H1 (cell line): ENCODE measurements at regions not wholly inside any gene's neighbourhood (a gene's known extent, or its start where the extent isn't known, plus 50 kb on each side); places are given as distances from the start of the nearest gene placed in this dataset.

ENCODE experiments used
- CTCF ChIA-PET: fragments of 300-600 bp; sonication (Branson Sonifier 250); formaldehyde crosslinking; loops from one replicate; lab custom pipeline; 2021; ENCODE audit not compliant: partially characterized antibody; lab: Charles Lee
- POLR2A ChIA-PET: fragments of 300-600 bp; sonication (Branson Sonifier 250); formaldehyde crosslinking; loops from one replicate; lab custom pipeline; 2021; ENCODE audit warnings: inconsistent platforms; ENCODE audit not compliant: partially characterized antibody; lab: Charles Lee
- DNase-seq, 2 experiments: peaks; one replicate each; pipeline versions ENCODE4 v3.0.0 to v3.0.0-alpha.2; 2010 to 2022; ENCODE audit warnings: low spot score in 2 of 2, low read depth in 1 of 2, mixed read lengths in 1 of 2
- FAIRE-seq: peaks from 2 replicates; lab custom pipeline; 2011; peaks lifted over from hg19 to GRCh38; lab: Jason Lieb, UNC
- H2AFZ ChIP-seq: 2 replicates; pipeline ENCODE4 v1.8.1; 2012; ENCODE audit warnings: low read length, inconsistent platforms
- H2AK5ac ChIP-seq: 2 replicates; pipeline ENCODE4 v1.6.1; 2013; ENCODE audit warnings: low read depth, low read length
- H2BK120ac ChIP-seq: replicated peaks from 2 replicates; pipeline ENCODE3; 2013; ENCODE audit warnings: low read depth, low read length, inconsistent platforms
- H2BK12ac ChIP-seq: 2 replicates; pipeline ENCODE4 v1.6.1; 2013; ENCODE audit warnings: low read depth, low read length
- H2BK15ac ChIP-seq: 2 replicates; pipeline ENCODE4 v1.6.1; 2013; ENCODE audit warnings: low read length
- H2BK20ac ChIP-seq: 2 replicates; pipeline ENCODE4 v1.6.1; 2013; ENCODE audit warnings: low read length
- H2BK5ac ChIP-seq: 2 replicates; pipeline ENCODE4 v1.6.1; 2013; ENCODE audit warnings: low read depth, low read length
- H3K14ac ChIP-seq: 2 replicates; pipeline ENCODE4 v1.6.1; 2013; ENCODE audit warnings: inconsistent platforms; ENCODE audit not compliant: insufficient read length
- H3K18ac ChIP-seq: 2 replicates; pipeline ENCODE4 v1.6.1; 2013; ENCODE audit warnings: low read length; ENCODE audit errors: extremely low read depth
- H3K23ac ChIP-seq: 2 replicates; pipeline ENCODE4 v1.6.1; 2013; ENCODE audit warnings: inconsistent platforms; ENCODE audit not compliant: insufficient read length
- H3K23me2 ChIP-seq: 2 replicates; pipeline ENCODE4 v1.6.1; 2013; ENCODE audit warnings: low read depth, low read length
- H3K27ac ChIP-seq: 2 replicates; pipeline ENCODE4 v1.6.1; 2011; ENCODE audit warnings: low read depth, low read length, inconsistent platforms
- H3K27me3 ChIP-seq, 4 experiments: replicated peaks in 1 of 4; 1 replicate in 1 of 4; 2 replicates in 3 of 4; pipeline versions ENCODE4 v1.6.1 to v1.8.1; 2011 to 2013; ENCODE audit warnings: low read length in 3 of 4, mild to moderate bottlenecking in 3 of 4, inconsistent platforms in 2 of 4, mixed read lengths in 2 of 4, moderate library complexity in 1 of 4; ENCODE audit not compliant: control insufficient read depth in 3 of 4, insufficient read depth in 3 of 4; ENCODE audit errors: extremely low read depth in 1 of 4
- H3K36me3 ChIP-seq, 4 experiments: 2 replicates each; pipeline versions ENCODE4 v1.6.1 to v1.8.1; 2011 to 2013; ENCODE audit warnings: mild to moderate bottlenecking in 4 of 4, low read length in 3 of 4, moderate library complexity in 2 of 4, control low read depth in 1 of 4, inconsistent platforms in 1 of 4; ENCODE audit not compliant: insufficient read depth in 4 of 4, control insufficient read depth in 2 of 4
- H3K4ac ChIP-seq: replicated peaks from 2 replicates; pipeline ENCODE3; 2013; ENCODE audit warnings: low read length, low read depth, mixed read lengths, inconsistent platforms; ENCODE audit not compliant: insufficient read length
- H3K4me1 ChIP-seq, 4 experiments: replicated peaks in 1 of 4; 1 replicate in 1 of 4; 2 replicates in 3 of 4; pipeline versions ENCODE4 v1.6.1 to v1.8.1; 2011 to 2013; ENCODE audit warnings: low read length in 3 of 4, inconsistent platforms in 2 of 4, mixed read lengths in 1 of 4; ENCODE audit not compliant: insufficient read depth in 4 of 4, control insufficient read depth in 3 of 4
- H3K4me2 ChIP-seq, 2 experiments: 2 replicates each; pipeline versions ENCODE4 v1.6.1 to v1.8.1; 2011 to 2013; ENCODE audit warnings: low read depth in 2 of 2, low read length in 2 of 2, control low read depth in 1 of 2, inconsistent platforms in 1 of 2, mild to moderate bottlenecking in 1 of 2; ENCODE audit not compliant: insufficient read depth in 1 of 2
- H3K4me3 ChIP-seq, 4 experiments: fragments of 200-600, 300-600 bp in 1 of 4; sonication (generic), shearing (Covaris generic), sonication (Bioruptor Twin) in 1 of 4; 2 replicates each; pipeline versions ENCODE4 v1.5.1 to v1.8.1; 2011 to 2016; ENCODE audit warnings: low read length in 4 of 4, low read depth in 3 of 4, control low read depth in 2 of 4, inconsistent platforms in 2 of 4, mild to moderate bottlenecking in 2 of 4, mixed read lengths in 1 of 4, moderate library complexity in 1 of 4; ENCODE audit not compliant: insufficient read depth in 2 of 4; ENCODE audit errors: extremely low read depth in 1 of 4
- H3K56ac ChIP-seq: replicated peaks from 2 replicates; pipeline ENCODE3; 2013; ENCODE audit warnings: low read depth, mild to moderate bottlenecking, mixed read lengths, low read length, inconsistent platforms; ENCODE audit not compliant: insufficient read length
- H3K79me1 ChIP-seq: 2 replicates; pipeline ENCODE4 v1.6.1; 2013; ENCODE audit warnings: low read depth, low read length, control low read depth
- H3K79me2 ChIP-seq, 2 experiments: 2 replicates each; pipeline versions ENCODE4 v1.6.1 to v1.8.1; 2012 to 2013; ENCODE audit warnings: low read length in 2 of 2, mild to moderate bottlenecking in 2 of 2, inconsistent platforms in 1 of 2; ENCODE audit not compliant: insufficient read depth in 2 of 2, control insufficient read depth in 1 of 2
- H3K9ac ChIP-seq, 4 experiments: replicated peaks in 1 of 4; 1 replicate in 1 of 4; 2 replicates in 3 of 4; pipeline versions ENCODE4 v1.6.1 to v1.8.1; 2011 to 2013; ENCODE audit warnings: low read depth in 3 of 4, low read length in 3 of 4, control low read depth in 2 of 4, mild to moderate bottlenecking in 2 of 4, moderate library complexity in 2 of 4, inconsistent platforms in 1 of 4; ENCODE audit errors: extremely low read depth in 1 of 4
- H3K9me3 ChIP-seq, 2 experiments: 2 replicates each; pipeline versions ENCODE4 v1.6.1 to v1.8.1; 2012 to 2013; ENCODE audit warnings: mild to moderate bottlenecking in 2 of 2, moderate library complexity in 2 of 2, control low read depth in 1 of 2, inconsistent platforms in 1 of 2, low read depth in 1 of 2, low read length in 1 of 2, mixed read lengths in 1 of 2; ENCODE audit not compliant: insufficient read depth in 2 of 2
- H4K20me1 ChIP-seq, 2 experiments: replicated peaks in 1 of 2; 2 replicates each; pipeline versions ENCODE3 to v1.8.1; 2011 to 2013; ENCODE audit warnings: inconsistent platforms in 2 of 2, low read length in 2 of 2, mild to moderate bottlenecking in 1 of 2; ENCODE audit not compliant: insufficient read depth in 2 of 2, control insufficient read depth in 1 of 2
- H4K5ac ChIP-seq: 2 replicates; pipeline ENCODE4 v1.6.1; 2013; ENCODE audit warnings: low read length, low read depth, mixed read lengths, inconsistent platforms; ENCODE audit not compliant: insufficient read length
- H4K8ac ChIP-seq: 2 replicates; pipeline ENCODE4 v1.8.0; 2013; ENCODE audit warnings: mild to moderate bottlenecking, moderate library complexity, low read length, inconsistent platforms; ENCODE audit not compliant: insufficient read depth; ENCODE audit errors: extremely low read depth
- H4K91ac ChIP-seq: replicated peaks from 2 replicates; pipeline ENCODE3; 2013; ENCODE audit warnings: low read length, mixed read lengths, inconsistent platforms; ENCODE audit not compliant: insufficient read length
- BCL11A ChIP-seq, 2 experiments: IDR thresholded peaks; one replicate each; pipeline ENCODE4 v1.6.1; 2011; ENCODE audit warnings: low read depth in 2 of 2, low read length in 2 of 2, mild to moderate bottlenecking in 2 of 2
- CBX8 ChIP-seq: fragments of 300-800, 300-1000 bp; sonication (generic); IDR thresholded peaks from 2 replicates; pipeline ENCODE4 v1.7.1; 2016; ENCODE audit warnings: low read depth, low read length, borderline replicate concordance
- FOSL1 ChIP-seq: IDR thresholded peaks from 2 replicates; pipeline ENCODE4 v1.6.1; 2011; ENCODE audit warnings: mild to moderate bottlenecking, low read depth, low read length, moderate library complexity; ENCODE audit not compliant: insufficient read depth
- JUND ChIP-seq: IDR thresholded peaks from 2 replicates; pipeline ENCODE4 v1.6.1; 2011; ENCODE audit warnings: mild to moderate bottlenecking, improper control_type of control experiment, low read length
- KDM4A ChIP-seq: IDR thresholded peaks from one replicate; pipeline ENCODE4 v1.7.1; 2012; ENCODE audit warnings: low read depth, mild to moderate bottlenecking, moderate library complexity, low read length, inconsistent platforms; ENCODE audit not compliant: severe bottlenecking
- SP1 ChIP-seq: IDR thresholded peaks from 2 replicates; pipeline ENCODE4 v1.6.1; 2011; ENCODE audit warnings: low read depth, low read length
- YY1 ChIP-seq: IDR thresholded peaks from 2 replicates; pipeline ENCODE4 v1.6.1; 2011; ENCODE audit warnings: low read depth, mild to moderate bottlenecking, low read length
- WGBS, 2 experiments: shearing (Covaris generic) in 1 of 2; methylation state at CpG; one replicate each; pipeline versions ENCODE4 v1.1.6 to v1.1.7; 2013 to 2015; ENCODE audit warnings: low lambda C conversion rate in 2 of 2, mixed read lengths in 2 of 2, inconsistent platforms in 1 of 2, low coverage in 1 of 2, missing lambda C conversion rate in 1 of 2; ENCODE audit not compliant: insufficient replicate concordance in 2 of 2, insufficient coverage in 1 of 2, insufficient read length in 1 of 2; ENCODE audit errors: extremely low coverage in 1 of 2, missing lambda C conversion rate in 1 of 2; 5-methylcytosine and 5-hydroxymethylcytosine counted together

- CTCF ChIA-PET = no interaction called here
- Histone ChIP-seq H3K56ac (no peak overlapping the region), H3K36me3 (no peaks in the 10 kb centered on the region), H3K9ac (no peak overlapping the region), H2BK12ac (no peak overlapping the region), H4K20me1 (no peaks in the 10 kb centered on the region), H2BK15ac (no peak overlapping the region), H3K79me1 (no peaks in the 10 kb centered on the region), H3K23ac (no peak overlapping the region), H3K18ac (no peak overlapping the region), H3K79me2 (no peaks in the 10 kb centered on the region), H3K4me3 (no peak overlapping the region), H3K4ac (no peak overlapping the region), H3K9me3 (no peaks in the 10 kb centered on the region), H2BK5ac (no peak overlapping the region), H4K5ac (no peak overlapping the region), H2AFZ (no peak overlapping the region), H2BK120ac (no peak overlapping the region), H4K8ac (no peak overlapping the region), H2AK5ac (no peak overlapping the region), H3K27me3 (no peaks in the 10 kb centered on the region; a peak in 1 of 7 replicates), H2BK20ac (no peak overlapping the region), H3K14ac (no peak overlapping the region), H3K4me2 (no peak overlapping the region), H3K4me1 (peaks cover 0 to 6% (median 0%) of the 10 kb centered on the region in 4 experiments; a peak in 3 of 7 replicates), H3K23me2 (no peaks in the 10 kb centered on the region), H4K91ac (no peak overlapping the region), H3K27ac (no peak overlapping the region)
- TF ChIP-seq KDM4A (no peak), JUND (no peak), YY1 (no peak), SP1 (no peak), FOSL1 (no peak), CBX8 (no peak), BCL11A (IDR thresholded peaks at IDR 0.05; ENCODE audit: low read depth in 2 of 2, low read length in 2 of 2) (no peak)
- WGBS, 2 experiments = 93% methylated on average over 3 of the region's 3 CpGs; no CpG with 5 or more reads in 1 of the 2 experiments
- no peak for DNase-seq
- no peak for FAIRE-seq
- POLR2A ChIA-PET = no interaction called here
These were observed 493.5 kb upstream of the WWC1 start for GRCh38 chr5:167797933-167798332.
